ENCODE measurements at regions not wholly inside any gene's neighbourhood (a gene's known extent, or its start where the extent isn't known, plus 50 kb on each side); places are given as distances from the start of the nearest gene placed in this dataset.

- Histone ChIP-seq H3K9me3 (ENCODE audit: insufficient read depth, low read depth) (peaks cover 20% of the 10 kb centered on the region; the same call in 1 of the 2 replicates), H3K79me2 (ENCODE audit: low read depth) (no peaks in the 10 kb centered on the region), H4K20me1 (ENCODE audit: insufficient read depth) (no peaks in the 10 kb centered on the region), H3K27ac (no peak overlapping the region), H3K4me3 (no peak overlapping the region), H3K4me1 (replicated peaks; ENCODE audit: insufficient read depth) (peaks cover 20% of the 10 kb centered on the region), H3K9me2 (ENCODE audit: insufficient read depth) (no peaks in the 10 kb centered on the region), H2AFZ (no peak overlapping the region), H3K36me3 (ENCODE audit: low read depth) (no peaks in the 10 kb centered on the region), H3K4me2 (no peak overlapping the region), H3K27me3 (ENCODE audit: insufficient read depth, low read depth) (no peaks in the 10 kb centered on the region), H3F3A (ENCODE audit: insufficient read depth, low read depth) (peaks cover 31% of the 10 kb centered on the region)
- intact Hi-C loops (cut with micrococcal nuclease; ENCODE audit: unreplicated experiment): loop anchor here (5.0 kb wide), 1 partner anchor 1168 kb away; no protein-coding TSS in a partner anchor
- BruUV-seq (replicated peaks): no TSS peak
- ChIA-PET CTCF (no interaction called here), POLR2A (ENCODE audit: unreplicated experiment) (no interaction called here)
- TF ChIP-seq, protein P1, sequence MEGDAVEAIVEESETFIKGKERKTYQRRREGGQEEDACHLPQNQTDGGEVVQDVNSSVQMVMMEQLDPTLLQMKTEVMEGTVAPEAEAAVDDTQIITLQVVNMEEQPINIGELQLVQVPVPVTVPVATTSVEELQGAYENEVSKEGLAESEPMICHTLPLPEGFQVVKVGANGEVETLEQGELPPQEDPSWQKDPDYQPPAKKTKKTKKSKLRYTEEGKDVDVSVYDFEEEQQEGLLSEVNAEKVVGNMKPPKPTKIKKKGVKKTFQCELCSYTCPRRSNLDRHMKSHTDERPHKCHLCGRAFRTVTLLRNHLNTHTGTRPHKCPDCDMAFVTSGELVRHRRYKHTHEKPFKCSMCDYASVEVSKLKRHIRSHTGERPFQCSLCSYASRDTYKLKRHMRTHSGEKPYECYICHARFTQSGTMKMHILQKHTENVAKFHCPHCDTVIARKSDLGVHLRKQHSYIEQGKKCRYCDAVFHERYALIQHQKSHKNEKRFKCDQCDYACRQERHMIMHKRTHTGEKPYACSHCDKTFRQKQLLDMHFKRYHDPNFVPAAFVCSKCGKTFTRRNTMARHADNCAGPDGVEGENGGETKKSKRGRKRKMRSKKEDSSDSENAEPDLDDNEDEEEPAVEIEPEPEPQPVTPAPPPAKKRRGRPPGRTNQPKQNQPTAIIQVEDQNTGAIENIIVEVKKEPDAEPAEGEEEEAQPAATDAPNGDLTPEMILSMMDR (conservative IDR thresholded peaks at IDR 0.05): no peak
- no peak for TF ChIP-seq EZH2 (IDR thresholded peaks at IDR 0.05; ENCODE audit: low read depth)
- DNase-seq: no peak
Observed at GRCh38 chr6:14274016-14274415, 156.4 kb downstream of the CD83 start.

- CTCF ChIA-PET: no interaction called here
- intact Hi-C loops (cut with micrococcal nuclease; ENCODE audit: unreplicated experiment): loop anchor here (5.0 kb wide), 1 partner anchor 1167 kb away; no protein-coding TSS in a partner anchor
- Histone ChIP-seq H3K79me2 (ENCODE audit: low read depth) (no peaks in the 10 kb centered on the region), H3F3A (ENCODE audit: insufficient read depth, low read depth) (peaks cover 29% of the 10 kb centered on the region), H3K27ac (no peak overlapping the region), H3K36me3 (ENCODE audit: low read depth) (no peaks in the 10 kb centered on the region), H2AFZ (no peak overlapping the region), H3K9me3 (ENCODE audit: insufficient read depth, low read depth) (peaks cover 20% of the 10 kb centered on the region; the same call in 1 of the 2 replicates), H3K4me3 (no peak overlapping the region), H3K9me2 (ENCODE audit: insufficient read depth) (no peaks in the 10 kb centered on the region), H3K4me2 (no peak overlapping the region), H3K27me3 (ENCODE audit: insufficient read depth, low read depth) (no peaks in the 10 kb centered on the region), H4K20me1 (ENCODE audit: insufficient read depth) (no peaks in the 10 kb centered on the region), H3K4me1 (replicated peaks; ENCODE audit: insufficient read depth) (peaks cover 17% of the 10 kb centered on the region)
- POLR2A ChIA-PET (ENCODE audit: unreplicated experiment): interaction anchor here (0.7 kb wide), 1 partner anchor 490 kb away, joined by 3 read pairs; no protein-coding TSS in a partner anchor
- peak; percentile 61 to 72 for DNase-seq
- no peak for TF ChIP-seq EZH2 (IDR thresholded peaks at IDR 0.05; ENCODE audit: low read depth)
- TF ChIP-seq, protein P1 (conservative IDR thresholded peaks at IDR 0.05): no peak
- no TSS peak for BruUV-seq (replicated peaks)
Observed at GRCh38 chr6:14274546-14275492, 157.2 kb downstream of the CD83 start.

- DNase-seq: no peak
- Histone ChIP-seq H3K36me3 (ENCODE audit: low read depth) (no peaks in the 10 kb centered on the region), H3K9me3 (ENCODE audit: insufficient read depth, low read depth) (peaks cover 20% of the 10 kb centered on the region; the same call in 1 of the 2 replicates), H3K27me3 (ENCODE audit: insufficient read depth, low read depth) (no peaks in the 10 kb centered on the region), H3K9me2 (ENCODE audit: insufficient read depth) (no peaks in the 10 kb centered on the region), H3K4me3 (no peak overlapping the region), H3K4me2 (no peak overlapping the region), H3K27ac (no peak overlapping the region), H3K79me2 (ENCODE audit: low read depth) (no peaks in the 10 kb centered on the region), H4K20me1 (ENCODE audit: insufficient read depth) (no peaks in the 10 kb centered on the region), H3K4me1 (replicated peaks; ENCODE audit: insufficient read depth) (peaks cover 11% of the 10 kb centered on the region), H3F3A (ENCODE audit: insufficient read depth, low read depth) (peaks cover 22% of the 10 kb centered on the region), H2AFZ (no peak overlapping the region)
- no TSS peak for BruUV-seq (replicated peaks)
- TF ChIP-seq, protein P1 (conservative IDR thresholded peaks at IDR 0.05): no peak
- no peak for TF ChIP-seq EZH2 (IDR thresholded peaks at IDR 0.05; ENCODE audit: low read depth)
- CTCF ChIA-PET: no interaction called here
- intact Hi-C loops (cut with micrococcal nuclease; ENCODE audit: unreplicated experiment): no loop called here
- POLR2A ChIA-PET (ENCODE audit: unreplicated experiment): no interaction called here
Observed at GRCh38 chr6:14275493-14275851, 157.9 kb downstream of the CD83 start.
